SJCRH30 (cell line): ENCODE measurements at regions not wholly inside any gene's neighbourhood (a gene's known extent, or its start where the extent isn't known, plus 50 kb on each side); places are given as distances from the start of the nearest gene placed in this dataset.

ENCODE experiments used
- DNase-seq, 2 experiments: peaks; one replicate each; pipeline ENCODE4 v3.0.0-alpha.2; 2015 to 2020
- H3K27ac ChIP-seq: fragments of 250-450 bp; sonication (Bioruptor Pico); 2 replicates; pipeline ENCODE4 v1.5.1; 2020; ENCODE audit warnings: mild to moderate bottlenecking, moderate library complexity
- H3K27me3 ChIP-seq: fragments of 250-450 bp; sonication (Bioruptor Pico); 2 replicates; pipeline ENCODE4 v1.5.1; 2020; ENCODE audit warnings: mild to moderate bottlenecking, moderate library complexity
- H3K36me3 ChIP-seq: fragments of 250-450 bp; sonication (Bioruptor Pico); 2 replicates; pipeline ENCODE4 v1.5.1; 2020; ENCODE audit warnings: mild to moderate bottlenecking, moderate library complexity
- H3K4me1 ChIP-seq: fragments of 250-450 bp; sonication (Bioruptor Pico); 2 replicates; pipeline ENCODE4 v1.5.1; 2020; ENCODE audit warnings: mild to moderate bottlenecking, moderate library complexity
- H3K4me3 ChIP-seq: fragments of 250-450 bp; sonication (Bioruptor Pico); 2 replicates; pipeline ENCODE4 v1.5.1; 2020; ENCODE audit warnings: mild to moderate bottlenecking, moderate library complexity
- H3K9me3 ChIP-seq: fragments of 250-450 bp; sonication (Bioruptor Pico); replicated peaks from 2 replicates; pipeline ENCODE4 v1.5.1; 2020; ENCODE audit warnings: mild to moderate bottlenecking, moderate library complexity

DNA sequence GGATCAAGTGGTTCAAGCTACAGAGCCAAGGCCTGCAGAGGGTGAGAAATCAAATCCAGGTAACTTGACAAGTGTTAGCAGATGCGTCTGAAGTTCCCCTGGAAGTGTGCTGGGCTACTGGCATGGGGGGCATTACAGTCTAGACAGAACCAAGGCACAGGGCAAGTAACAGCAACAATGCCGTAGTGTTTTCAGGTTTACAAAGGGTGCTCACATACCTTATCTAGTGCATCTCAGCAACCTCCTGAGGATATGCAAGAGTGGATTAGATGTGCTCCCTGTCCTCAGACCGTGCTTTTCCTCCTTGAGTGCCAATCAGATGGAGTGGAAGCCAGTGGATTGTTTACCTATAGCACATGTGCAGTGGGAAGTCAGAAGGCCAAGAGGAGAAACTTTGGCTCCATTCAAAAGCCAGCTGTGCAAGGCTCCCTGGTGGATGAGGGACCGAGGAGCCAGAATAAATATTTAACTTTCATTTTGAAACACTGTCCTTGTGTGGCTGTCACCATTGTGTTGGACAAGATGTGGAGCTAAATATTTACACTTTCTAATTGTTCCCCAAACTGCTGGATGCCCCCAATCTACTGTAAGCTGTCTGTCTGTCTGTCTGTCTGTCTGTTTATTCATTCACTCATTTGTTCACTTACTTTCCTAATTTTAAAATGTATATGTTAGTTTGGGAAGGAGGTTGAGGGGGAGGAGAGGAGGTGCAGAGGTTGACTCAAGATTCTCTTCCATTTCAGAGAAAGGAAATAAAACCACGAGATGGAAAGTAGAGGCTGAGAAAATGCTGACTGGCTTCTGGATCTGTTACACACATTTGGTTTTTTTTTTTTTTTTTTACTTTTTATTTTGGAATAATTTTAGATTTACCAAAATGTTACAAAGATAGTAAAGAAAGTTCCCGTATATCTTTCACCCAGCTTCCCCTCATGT lies 184.0 kb upstream of the PARP11 start:
- H3K27me3 ChIP-seq = no peaks in the 10 kb centered on the region
- DNase-seq = peak; percentile 34 to 63
- H3K27ac ChIP-seq = no peak overlapping the region; the same call in 1 of the 2 replicates
- no peak overlapping the region for H3K4me3 ChIP-seq
- peaks cover 3% of the 10 kb centered on the region; the same call in 1 of the 2 replicates for H3K4me1 ChIP-seq
- no peaks in the 10 kb centered on the region for H3K9me3 ChIP-seq
- H3K36me3 ChIP-seq = no peaks in the 10 kb centered on the region

GRCh38 chr12:4054630-4055029 lies 181.4 kb upstream of the PARP11 start:
- Histone ChIP-seq H3K36me3 (no peaks in the 10 kb centered on the region), H3K27me3 (no peaks in the 10 kb centered on the region), H3K9me3 (no peaks in the 10 kb centered on the region), H3K27ac (no peak overlapping the region), H3K4me1 (peaks cover 29% of the 10 kb centered on the region), H3K4me3 (no peak overlapping the region)
- no peak for DNase-seq

- Histone ChIP-seq H3K27ac (no peak overlapping the region), H3K27me3 (no peaks in the 10 kb centered on the region), H3K4me3 (no peak overlapping the region), H3K9me3 (no peaks in the 10 kb centered on the region), H3K4me1 (peaks cover 39% of the 10 kb centered on the region), H3K36me3 (no peaks in the 10 kb centered on the region)
- DNase-seq = no peak
Observed at GRCh38 chr12:4052691-4053090, 179.5 kb upstream of the PARP11 start.

- Histone ChIP-seq H3K27me3 (no peaks in the 10 kb centered on the region), H3K9me3 (no peaks in the 10 kb centered on the region), H3K27ac (peak overlapping the region; percentile 60), H3K36me3 (no peaks in the 10 kb centered on the region), H3K4me3 (no peak overlapping the region), H3K4me1 (peaks cover 37% of the 10 kb centered on the region)
- DNase-seq = peak; percentile 17 to 59
Observed at GRCh38 chr12:4051596-4051995, 178.4 kb upstream of the PARP11 start.

DNA sequence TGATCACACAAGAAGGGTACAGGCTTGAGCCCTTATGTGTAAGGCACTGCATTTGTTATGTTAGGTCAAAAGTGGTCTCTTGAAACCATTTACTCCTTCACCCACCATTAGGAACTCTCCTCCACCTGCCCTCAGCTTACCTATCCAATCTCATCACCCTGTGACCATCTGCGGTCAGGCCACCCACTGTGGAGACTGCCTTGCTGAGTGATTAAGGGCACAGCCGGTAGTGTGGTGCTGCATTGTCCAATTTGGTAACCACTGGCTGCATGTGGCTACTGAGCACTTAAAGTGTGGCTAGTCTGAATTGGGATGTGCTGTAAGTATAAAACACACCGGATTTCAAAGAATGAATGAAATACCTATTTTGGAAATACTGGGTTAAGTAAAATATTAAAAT lies 177.1 kb upstream of the PARP11 start:
- Histone ChIP-seq H3K27ac (peak overlapping the region; percentile 60), H3K36me3 (no peaks in the 10 kb centered on the region), H3K27me3 (no peaks in the 10 kb centered on the region), H3K4me3 (no peak overlapping the region), H3K9me3 (no peaks in the 10 kb centered on the region), H3K4me1 (peaks cover 37% of the 10 kb centered on the region)
- peak; percentile 92 to 93 for DNase-seq

DNA sequence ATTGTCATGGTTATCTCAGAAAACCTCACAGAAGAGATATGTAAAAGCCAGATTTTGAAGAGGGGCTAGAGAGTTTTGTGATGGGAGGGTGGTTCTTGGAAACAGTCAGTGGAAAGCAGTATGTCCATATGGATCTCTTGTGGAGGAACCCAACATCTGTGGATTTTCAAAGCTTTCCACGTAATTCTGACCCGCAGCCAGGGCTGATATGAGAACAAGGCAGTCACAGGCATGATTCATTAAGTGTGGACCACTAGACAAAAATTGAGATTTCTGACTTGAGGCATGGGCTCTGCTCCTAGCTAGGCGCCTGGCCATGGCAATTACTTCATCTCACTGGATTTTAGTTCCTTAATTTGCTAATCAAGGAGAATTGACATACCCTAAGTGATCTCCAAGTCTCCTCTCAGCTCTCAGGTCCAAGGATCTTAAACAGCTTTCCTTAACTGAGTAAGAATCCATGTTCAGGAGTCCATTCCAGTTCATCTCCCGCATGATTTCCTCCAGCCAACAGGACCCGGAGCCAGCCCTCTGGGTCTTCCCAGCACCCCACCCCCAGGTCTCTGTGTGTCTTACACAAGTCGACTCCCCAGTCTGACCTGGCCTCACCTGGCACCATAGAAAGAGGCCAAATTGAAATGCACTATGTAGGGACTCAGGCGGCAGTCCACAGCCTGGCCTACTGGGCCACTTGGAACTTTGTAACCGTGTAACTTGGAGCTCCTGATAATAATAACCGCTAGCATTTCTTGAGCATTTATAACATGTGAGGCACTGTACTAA lies 176.3 kb upstream of the PARP11 start:
- Histone ChIP-seq H3K27me3 (no peaks in the 10 kb centered on the region), H3K4me3 (no peak overlapping the region), H3K36me3 (no peaks in the 10 kb centered on the region), H3K4me1 (peaks cover 37% of the 10 kb centered on the region), H3K27ac (peak overlapping the region; percentile 60), H3K9me3 (no peaks in the 10 kb centered on the region)
- DNase-seq = peak in 1 of 2 experiments; percentile 40

DNA sequence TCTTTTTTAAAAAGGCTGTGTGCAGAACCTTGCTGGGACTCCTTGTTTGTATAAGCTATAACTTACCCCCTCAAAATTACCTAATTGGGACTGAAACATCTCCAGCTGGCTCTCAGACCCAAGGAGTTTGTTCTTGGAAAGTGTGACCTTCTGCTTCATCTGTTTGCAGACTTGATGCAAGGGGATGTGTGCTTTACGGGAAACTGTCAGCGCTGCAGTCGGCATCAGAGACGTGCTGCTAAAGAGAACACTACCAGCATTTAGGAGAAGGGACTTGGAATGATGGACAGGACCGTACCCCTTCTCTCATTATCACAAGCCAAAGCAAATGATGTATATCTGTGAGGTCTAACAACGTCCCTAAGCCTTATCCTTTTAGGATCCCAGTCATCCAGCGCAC lies 174.2 kb upstream of the PARP11 start:
- Histone ChIP-seq H3K4me1 (peaks cover 37% of the 10 kb centered on the region), H3K4me3 (no peak overlapping the region), H3K27me3 (no peaks in the 10 kb centered on the region), H3K36me3 (no peaks in the 10 kb centered on the region), H3K9me3 (0 out of 2 replicates have a peak, but pooled peaks cover 3% of the 10 kb centered on the region), H3K27ac (no peak overlapping the region)
- no peak for DNase-seq

GRCh38 chr12:4046495-4046840 lies 173.3 kb upstream of the PARP11 start:
- H3K4me1 ChIP-seq = peaks cover 37% of the 10 kb centered on the region
- H3K9me3 ChIP-seq = 0 out of 2 replicates have a peak, but pooled peaks cover 3% of the 10 kb centered on the region
- no peaks in the 10 kb centered on the region for H3K36me3 ChIP-seq
- no peak for DNase-seq
- no peaks in the 10 kb centered on the region for H3K27me3 ChIP-seq
- no peak overlapping the region for H3K27ac ChIP-seq
- no peak overlapping the region for H3K4me3 ChIP-seq

DNA sequence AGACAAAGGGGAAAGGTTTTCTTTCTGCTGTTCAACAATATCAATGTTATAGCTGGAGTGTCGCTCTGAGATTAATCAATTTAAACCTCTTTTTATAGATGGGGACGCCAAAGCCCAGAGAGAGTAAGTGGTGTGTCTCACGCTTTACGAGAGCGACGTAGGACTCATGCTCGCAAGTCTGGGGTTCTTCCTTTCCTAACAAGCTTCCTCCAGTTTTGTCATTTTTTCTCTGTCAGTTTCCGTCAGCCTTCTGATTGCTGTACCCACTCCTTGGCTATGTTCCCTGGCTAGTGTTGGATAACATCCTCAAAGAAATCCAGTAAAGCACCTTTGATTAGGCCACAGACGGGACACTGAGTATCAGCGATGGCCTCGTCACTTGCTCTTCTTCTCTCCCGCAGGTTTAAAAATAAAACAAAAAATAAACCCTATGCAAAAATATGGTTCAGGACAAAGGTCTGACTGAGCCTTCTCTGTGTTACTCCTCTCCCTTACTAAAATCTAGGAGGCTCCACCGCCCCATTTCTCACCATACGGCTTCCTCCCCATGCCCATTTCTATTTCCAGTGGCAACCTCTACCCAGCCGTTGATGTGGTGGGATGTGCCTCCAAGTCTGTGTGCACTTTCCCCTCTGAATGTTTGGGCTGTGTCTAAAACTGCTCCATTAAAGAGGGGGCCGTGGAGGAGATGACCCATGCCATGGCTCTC lies 172.7 kb upstream of the PARP11 start:
- H3K4me1 ChIP-seq = peaks cover 37% of the 10 kb centered on the region
- no peaks in the 10 kb centered on the region for H3K27me3 ChIP-seq
- H3K4me3 ChIP-seq = no peak overlapping the region
- H3K36me3 ChIP-seq = no peaks in the 10 kb centered on the region
- no peak overlapping the region for H3K27ac ChIP-seq
- DNase-seq = no peak
- H3K9me3 ChIP-seq = 0 out of 2 replicates have a peak, but pooled peaks cover 3% of the 10 kb centered on the region

- Histone ChIP-seq H3K4me1 (peaks cover 35% of the 10 kb centered on the region), H3K27ac (no peak overlapping the region), H3K36me3 (no peaks in the 10 kb centered on the region), H3K9me3 (0 out of 2 replicates have a peak, but pooled peaks cover 3% of the 10 kb centered on the region), H3K4me3 (no peak overlapping the region), H3K27me3 (no peaks in the 10 kb centered on the region)
- DNase-seq = no peak
Observed at GRCh38 chr12:4044736-4045730, 171.8 kb upstream of the PARP11 start.

GRCh38 chr12:4044101-4044500 lies 170.9 kb upstream of the PARP11 start:
- Histone ChIP-seq H3K4me3 (no peak overlapping the region), H3K4me1 (peaks cover 33% of the 10 kb centered on the region), H3K27me3 (no peaks in the 10 kb centered on the region), H3K27ac (no peak overlapping the region), H3K36me3 (no peaks in the 10 kb centered on the region), H3K9me3 (0 out of 2 replicates have a peak, but pooled peaks cover 3% of the 10 kb centered on the region)
- no peak for DNase-seq

GRCh38 chr12:4041187-4041885 lies 168.1 kb upstream of the PARP11 start:
- H3K9me3 ChIP-seq = 0 out of 2 replicates have a peak, but pooled peaks cover 3% of the 10 kb centered on the region

DNA sequence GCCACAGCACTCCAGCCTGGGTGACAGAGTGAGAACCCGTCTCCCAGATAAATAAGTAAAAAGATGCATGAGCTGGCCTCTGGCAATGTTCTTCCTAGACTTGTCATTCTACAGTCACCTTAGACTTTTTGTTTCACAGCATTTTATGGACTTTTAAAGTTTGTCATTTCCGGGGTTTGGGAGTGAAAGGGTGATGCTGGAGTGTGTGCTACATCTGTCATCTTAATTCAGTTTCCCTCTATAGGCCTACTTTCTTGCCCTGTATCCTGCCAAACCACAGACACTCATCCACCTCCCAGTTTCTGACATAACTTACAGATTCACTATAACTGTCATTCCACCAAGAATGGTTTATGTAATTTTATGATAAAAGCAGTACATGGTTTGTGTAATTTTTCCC lies 166.7 kb upstream of the PARP11 start:
- Histone ChIP-seq H3K36me3 (no peaks in the 10 kb centered on the region), H3K9me3 (0 out of 2 replicates have a peak, but pooled peaks cover 3% of the 10 kb centered on the region), H3K27ac (no peak overlapping the region), H3K4me3 (no peak overlapping the region), H3K4me1 (peaks cover 61% of the 10 kb centered on the region), H3K27me3 (no peaks in the 10 kb centered on the region)
- DNase-seq = no peak

More at GRCh38 chr12:4041187-4041885, 168.1 kb upstream of the PARP11 start:
- H3K4me1 ChIP-seq = peaks cover 51% of the 10 kb centered on the region
- H3K4me3 ChIP-seq = no peak overlapping the region
- H3K27ac ChIP-seq = peak overlapping the region; percentile 43
- H3K36me3 ChIP-seq = no peaks in the 10 kb centered on the region
- peak; percentile 61 to 82 for DNase-seq
- no peaks in the 10 kb centered on the region for H3K27me3 ChIP-seq
